MCF 10A (cell line): ENCODE measurements at regions not wholly inside any gene's neighbourhood (a gene's known extent, or its start where the extent isn't known, plus 50 kb on each side); places are given as distances from the start of the nearest gene placed in this dataset.
"Not testable (repeated sequence)": the region's sequence is repeated elsewhere in the genome, so short reads cannot be mapped to it uniquely, and the experiment has no call there.

Experiments used
- BruUV-seq: library from RNA; stranded (reverse); fragments of 400-500 nt; replicated peaks from 2 replicates; lab custom pipeline; 2021; lab: Mats Ljungman, UMichigan
- CTCF ChIA-PET: fragments of 300-600 bp; sonication (Branson Sonifier 250); formaldehyde crosslinking; extraction: SDS; loops from one replicate; lab custom pipeline; 2021; ENCODE audit warnings: antibody characterized with exemption, inconsistent platforms; lab: Yijun Ruan, JAX
- POLR2A ChIA-PET: fragments of 300-600, 350-650 bp; sonication (Branson Sonifier 250); formaldehyde crosslinking; extraction: SDS; loops from one replicate; lab custom pipeline; 2020; ENCODE audit warnings: antibody characterized with exemption, inconsistent platforms; lab: Yijun Ruan, JAX
- DNase-seq: peaks from one replicate; pipeline ENCODE4 v3.0.0-alpha.2; 2018; ENCODE audit not compliant: unreplicated experiment
- H3K27ac Mint-ChIP-seq: one replicate; pipeline ENCODE4 v1.8.0; 2022; ENCODE audit warnings: mild to moderate bottlenecking, low read depth, mixed read lengths; ENCODE audit not compliant: unreplicated experiment
- H3K27me3 Mint-ChIP-seq: one replicate; pipeline ENCODE4 v1.8.0; 2022; ENCODE audit warnings: mixed read lengths; ENCODE audit not compliant: insufficient read depth, unreplicated experiment
- H3K36me3 Mint-ChIP-seq: one replicate; pipeline ENCODE4 v1.8.0; 2022; ENCODE audit warnings: mild to moderate bottlenecking, moderate library complexity, mixed read lengths; ENCODE audit not compliant: insufficient read depth, unreplicated experiment
- H3K4me1 Mint-ChIP-seq: one replicate; pipeline ENCODE4 v1.8.0; 2022; ENCODE audit warnings: mixed read lengths; ENCODE audit not compliant: insufficient read depth, unreplicated experiment
- H3K4me3 Mint-ChIP-seq: one replicate; pipeline ENCODE4 v1.8.0; 2022; ENCODE audit warnings: mild to moderate bottlenecking, moderate library complexity, mixed read lengths; ENCODE audit not compliant: unreplicated experiment
- H3K9me3 Mint-ChIP-seq: one replicate; pipeline ENCODE4 v1.8.0; 2022; ENCODE audit warnings: mixed read lengths; ENCODE audit not compliant: unreplicated experiment
- intact Hi-C: fragments of 100-400 bp; cut with micrococcal nuclease; formaldehyde crosslinking; loops from 2 replicates; pipeline ENCODE4 v1.14.1; 2022
- TF ChIP-seq, protein P1 (sequence below): fragments of 200-600 bp; IDR thresholded peaks from one replicate; pipeline ENCODE4 v1.8.0; 2022; ENCODE audit warnings: antibody characterized with exemption, mild to moderate bottlenecking; ENCODE audit not compliant: unreplicated experiment

- Mint-ChIP-seq H3K27ac (no peak overlapping the region), H3K27me3 (no peaks in the 10 kb centered on the region), H3K36me3 (no peaks in the 10 kb centered on the region), H3K9me3 (peaks cover 7% of the 10 kb centered on the region), H3K4me3 (no peak overlapping the region), H3K4me1 (no peaks in the 10 kb centered on the region)
- BruUV-seq: no TSS peak
- intact Hi-C loops: no loop called here
- ChIA-PET POLR2A (no interaction called here), CTCF (no interaction called here)
- TF ChIP-seq, protein P1, sequence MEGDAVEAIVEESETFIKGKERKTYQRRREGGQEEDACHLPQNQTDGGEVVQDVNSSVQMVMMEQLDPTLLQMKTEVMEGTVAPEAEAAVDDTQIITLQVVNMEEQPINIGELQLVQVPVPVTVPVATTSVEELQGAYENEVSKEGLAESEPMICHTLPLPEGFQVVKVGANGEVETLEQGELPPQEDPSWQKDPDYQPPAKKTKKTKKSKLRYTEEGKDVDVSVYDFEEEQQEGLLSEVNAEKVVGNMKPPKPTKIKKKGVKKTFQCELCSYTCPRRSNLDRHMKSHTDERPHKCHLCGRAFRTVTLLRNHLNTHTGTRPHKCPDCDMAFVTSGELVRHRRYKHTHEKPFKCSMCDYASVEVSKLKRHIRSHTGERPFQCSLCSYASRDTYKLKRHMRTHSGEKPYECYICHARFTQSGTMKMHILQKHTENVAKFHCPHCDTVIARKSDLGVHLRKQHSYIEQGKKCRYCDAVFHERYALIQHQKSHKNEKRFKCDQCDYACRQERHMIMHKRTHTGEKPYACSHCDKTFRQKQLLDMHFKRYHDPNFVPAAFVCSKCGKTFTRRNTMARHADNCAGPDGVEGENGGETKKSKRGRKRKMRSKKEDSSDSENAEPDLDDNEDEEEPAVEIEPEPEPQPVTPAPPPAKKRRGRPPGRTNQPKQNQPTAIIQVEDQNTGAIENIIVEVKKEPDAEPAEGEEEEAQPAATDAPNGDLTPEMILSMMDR: no peak
- no peak for DNase-seq
These were observed 199.8 kb upstream of the FRG1 start for GRCh38 chr4:189740873-189741272.

- not testable (repeated sequence) for BruUV-seq, H3K4me1 Mint-ChIP-seq
- CTCF ChIA-PET: interaction anchor here (0.6 kb wide), 1 partner anchor 32 kb away, joined by 3 read pairs; no protein-coding TSS in a partner anchor
These were observed 187.6 kb upstream of the FRG1 start for GRCh38 chr4:189753092-189753491.

DNA sequence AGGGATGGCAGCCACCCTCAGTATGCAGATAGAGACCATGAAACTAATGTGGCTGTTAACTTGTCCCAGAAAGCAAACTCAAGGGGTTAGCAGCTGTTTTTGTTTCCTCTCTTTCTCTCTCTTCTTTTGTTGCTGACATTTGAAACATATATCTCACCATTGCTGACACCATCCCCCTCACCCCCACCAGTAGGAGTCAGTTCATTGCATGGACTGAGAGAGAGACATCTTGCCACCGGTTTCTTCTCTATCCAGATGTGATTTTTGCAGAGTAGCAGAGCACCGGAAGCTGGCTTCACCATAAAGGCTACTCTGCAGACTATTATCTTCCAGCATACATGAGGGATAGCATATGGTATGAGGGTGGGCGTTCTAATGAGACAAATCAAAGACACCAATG, 177.1 kb upstream of the FRG1 start:
- POLR2A ChIA-PET: no interaction called here
- Mint-ChIP-seq H3K27ac (no peak overlapping the region), H3K4me1 (no peaks in the 10 kb centered on the region), H3K36me3 (no peaks in the 10 kb centered on the region), H3K27me3 (no peaks in the 10 kb centered on the region), H3K4me3 (no peak overlapping the region), H3K9me3 (no peaks in the 10 kb centered on the region)
- TF ChIP-seq, protein P1: no peak
- intact Hi-C loops: no loop called here
- no TSS peak for BruUV-seq
- CTCF ChIA-PET: no interaction called here
- DNase-seq: no peak

More at GRCh38 chr4:189753092-189753491, 187.6 kb upstream of the FRG1 start:
- H3K36me3 Mint-ChIP-seq, DNase-seq, H3K4me3 Mint-ChIP-seq, H3K27me3 Mint-ChIP-seq, H3K9me3 Mint-ChIP-seq, POLR2A ChIA-PET, intact Hi-C loops, H3K27ac Mint-ChIP-seq: not testable (repeated sequence)

DNA sequence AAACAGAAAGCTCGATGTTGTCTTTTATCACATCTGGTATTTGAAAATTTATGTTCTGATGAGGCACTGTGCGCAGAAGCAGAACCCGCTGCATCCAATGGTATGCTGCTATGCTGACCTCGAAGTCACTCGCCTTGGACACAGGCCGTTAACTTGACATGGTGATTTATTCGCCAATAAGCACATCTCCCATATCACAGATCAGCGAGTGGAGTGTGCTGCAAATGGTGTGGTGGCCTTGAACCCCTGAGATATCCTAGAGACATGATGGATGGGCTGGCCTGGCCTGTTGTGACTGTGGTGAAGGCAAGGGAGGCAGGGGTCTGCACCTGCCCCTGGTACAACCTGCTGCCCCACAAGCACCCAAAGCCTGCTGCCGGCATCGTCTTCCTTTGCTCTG, 175.4 kb upstream of the FRG1 start:
- ChIA-PET POLR2A (no interaction called here), CTCF (no interaction called here)
- Mint-ChIP-seq H3K27me3 (no peaks in the 10 kb centered on the region), H3K4me1 (no peaks in the 10 kb centered on the region), H3K36me3 (no peaks in the 10 kb centered on the region), H3K4me3 (no peak overlapping the region), H3K9me3 (peaks cover 14% of the 10 kb centered on the region), H3K27ac (no peak overlapping the region)
- intact Hi-C loops: no loop called here
- BruUV-seq: no TSS peak
- no peak for DNase-seq
- TF ChIP-seq, protein P1: no peak

GRCh38 chr4:189765736-189766135, 174.9 kb upstream of the FRG1 start:
- Mint-ChIP-seq H3K27ac (no peak overlapping the region), H3K4me1 (no peaks in the 10 kb centered on the region), H3K27me3 (no peaks in the 10 kb centered on the region), H3K4me3 (no peak overlapping the region), H3K36me3 (no peaks in the 10 kb centered on the region), H3K9me3 (peaks cover 14% of the 10 kb centered on the region)
- ChIA-PET POLR2A (no interaction called here), CTCF (no interaction called here)
- TF ChIP-seq, protein P1: no peak
- DNase-seq: no peak
- intact Hi-C loops: no loop called here
- no TSS peak for BruUV-seq
